HG02588 (cell line): ENCODE measurements at regions not wholly inside any gene's neighbourhood (a gene's known extent, or its start where the extent isn't known, plus 50 kb on each side); places are given as distances from the start of the nearest gene placed in this dataset.
"Not testable (repeated sequence)": the region's sequence is repeated elsewhere in the genome, so short reads cannot be mapped to it uniquely, and the experiment has no call there.

Experiments used
- ATAC-seq: cut with Tn5 transposase; IDR thresholded peaks from one replicate; pipeline ENCODE4 v1.9.1; 2021; ENCODE audit warnings: mild to moderate bottlenecking, moderate library complexity; ENCODE audit not compliant: unreplicated experiment

GRCh38 chr11:98061858-98062257 is 958.9 kb upstream of the CNTN5 start:
- ATAC-seq: no peak

DNA sequence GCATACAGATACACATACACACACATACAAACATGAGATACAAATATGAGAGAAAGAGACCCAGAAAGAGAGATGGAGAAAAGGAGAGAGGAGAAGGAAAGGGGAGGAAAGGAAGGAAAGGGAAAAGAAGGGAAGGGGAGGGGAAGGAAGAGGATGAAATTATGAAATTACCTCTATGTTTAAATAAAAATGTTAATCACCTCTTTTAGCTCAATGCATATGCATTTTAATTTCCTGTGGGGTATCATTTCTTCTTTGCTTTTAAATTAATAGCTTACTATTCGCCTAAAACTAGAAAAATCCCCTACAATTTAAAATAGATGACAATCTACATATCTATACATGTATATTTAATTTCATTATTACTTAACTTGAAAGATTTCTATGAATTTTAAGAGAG is 958.0 kb upstream of the CNTN5 start:
- ATAC-seq: no peak

DNA sequence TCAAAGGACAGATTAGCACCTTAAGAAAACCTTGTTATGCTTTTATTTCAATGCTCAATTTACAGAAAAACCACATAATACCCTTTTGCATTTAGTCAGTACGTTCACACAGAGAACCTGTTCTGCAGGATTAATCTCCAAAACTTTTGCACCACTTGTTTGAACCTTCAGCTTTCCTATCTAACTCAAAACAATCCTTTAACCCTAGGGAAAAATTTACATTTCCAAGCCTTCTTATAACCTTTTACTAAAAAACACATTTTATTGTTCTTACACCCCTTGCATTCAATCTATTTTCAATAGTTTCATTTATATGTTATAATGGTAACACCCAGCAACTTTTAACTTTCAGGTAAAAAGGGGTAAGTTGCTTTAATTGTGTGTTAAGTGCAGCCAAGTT is 952.5 kb upstream of the CNTN5 start:
- no peak for ATAC-seq

- not testable (repeated sequence) for ATAC-seq
Observed at GRCh38 chr11:98069147-98069546, 951.6 kb upstream of the CNTN5 start.

DNA sequence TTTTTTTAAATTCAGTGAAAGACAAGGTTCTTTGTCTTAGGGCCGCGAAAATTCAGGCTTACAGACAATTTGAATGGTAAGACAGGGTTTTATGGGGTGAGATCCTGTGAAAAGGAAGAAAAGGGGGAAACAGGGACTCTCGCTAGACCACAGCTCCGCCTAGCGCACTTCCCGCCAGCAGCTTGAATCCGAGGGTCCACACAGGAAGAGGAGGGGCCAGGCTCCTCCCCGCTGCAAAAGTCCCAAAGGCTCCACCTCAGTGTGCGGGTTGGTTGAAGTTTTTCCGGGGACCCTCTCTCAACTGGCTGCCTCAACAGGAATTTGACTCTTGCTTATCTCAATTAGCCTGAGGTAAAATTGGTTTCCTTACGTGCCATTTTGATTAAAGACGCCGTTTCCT is 950.9 kb upstream of the CNTN5 start:
- ATAC-seq: no peak

DNA sequence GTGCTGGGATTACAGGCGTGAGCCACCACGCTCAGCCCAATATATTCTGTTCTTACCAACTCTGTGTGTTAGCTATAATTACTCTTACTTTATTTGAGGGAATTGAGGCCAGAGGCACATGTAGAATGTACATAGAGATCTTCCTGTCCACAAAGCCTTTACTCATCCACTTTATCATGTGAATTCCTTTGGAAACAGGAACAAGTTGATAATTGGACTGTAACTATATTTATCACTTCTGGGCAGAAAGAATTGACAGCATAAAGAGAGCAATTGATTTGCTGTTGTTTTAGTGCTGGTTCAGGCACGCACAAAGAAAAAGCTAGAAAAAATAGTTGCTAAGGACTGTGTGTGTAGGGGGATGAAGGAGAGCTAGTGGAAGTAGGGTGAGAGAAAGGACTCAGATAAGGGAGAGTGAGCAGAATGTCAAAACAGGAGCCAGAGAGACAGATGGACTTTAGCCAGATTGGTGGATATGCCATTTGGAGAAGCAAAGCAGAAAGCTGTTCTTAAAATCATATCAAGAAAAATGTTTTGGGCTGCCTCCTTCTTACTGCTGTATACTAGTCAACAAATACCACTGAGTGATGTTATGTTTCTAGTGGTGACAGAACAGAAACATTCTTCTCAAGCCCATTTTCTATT is 929.8 kb upstream of the CNTN5 start:
- ATAC-seq: no peak

GRCh38 chr11:98099371-98099770 is 921.4 kb upstream of the CNTN5 start:
- no peak for ATAC-seq

DNA sequence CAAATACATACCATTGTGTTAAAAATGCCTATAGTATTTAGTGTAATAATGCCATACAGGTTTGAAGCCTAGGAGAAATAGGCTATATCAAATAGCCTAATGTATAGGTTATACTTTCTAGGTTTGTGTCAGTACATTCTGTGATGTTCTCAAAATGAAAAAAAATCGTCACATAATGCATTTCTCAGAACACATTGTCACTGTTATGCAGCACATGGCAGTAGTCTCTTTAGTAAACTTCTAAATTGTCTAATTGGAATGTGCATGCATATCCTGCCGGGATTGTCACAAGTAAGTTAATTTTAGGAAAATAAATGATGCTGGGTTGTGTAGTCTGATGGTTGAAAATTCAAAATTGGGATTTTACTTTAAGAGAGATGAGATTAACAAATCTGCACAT is 920.1 kb upstream of the CNTN5 start:
- no peak for ATAC-seq

- no peak for ATAC-seq
Observed at GRCh38 chr11:98101329-98101728, 919.4 kb upstream of the CNTN5 start.

DNA sequence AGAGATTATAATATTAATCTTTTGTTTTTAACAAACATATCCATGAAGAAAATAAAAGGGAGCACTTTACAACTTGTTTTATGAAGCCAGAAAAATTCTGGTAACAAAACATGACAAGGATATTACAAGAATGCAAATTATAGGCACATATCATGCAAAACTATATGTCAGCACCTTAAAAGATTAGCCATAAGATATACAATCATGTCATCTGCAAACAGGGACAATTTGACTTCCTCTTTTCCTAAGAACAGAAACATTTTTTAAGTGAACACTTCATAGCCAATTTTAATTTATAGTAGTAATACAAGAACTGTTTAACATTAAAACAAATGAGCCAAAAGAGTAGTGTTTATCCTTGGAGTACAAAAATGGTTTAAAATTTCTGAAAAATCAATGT is 916.5 kb upstream of the CNTN5 start:
- ATAC-seq: no peak

DNA sequence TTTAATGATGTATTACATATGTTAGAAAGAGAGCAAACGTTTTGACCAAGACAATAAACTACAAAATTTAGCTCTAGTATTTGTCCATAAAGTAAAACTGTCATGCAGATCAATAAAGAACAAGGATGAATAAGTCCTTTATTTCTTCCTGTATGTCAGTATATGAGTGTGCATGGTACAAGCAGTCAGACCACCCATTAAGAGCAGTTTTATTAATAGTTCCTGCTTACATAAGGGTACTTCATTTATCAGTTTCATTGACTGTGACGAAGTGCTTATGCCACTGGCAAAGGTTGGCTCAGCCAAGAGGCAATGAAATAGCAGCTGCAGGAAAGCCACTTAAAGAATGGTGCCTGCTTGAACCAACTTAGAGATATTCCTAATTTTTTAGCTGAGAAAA is 913.0 kb upstream of the CNTN5 start:
- ATAC-seq: no peak

DNA sequence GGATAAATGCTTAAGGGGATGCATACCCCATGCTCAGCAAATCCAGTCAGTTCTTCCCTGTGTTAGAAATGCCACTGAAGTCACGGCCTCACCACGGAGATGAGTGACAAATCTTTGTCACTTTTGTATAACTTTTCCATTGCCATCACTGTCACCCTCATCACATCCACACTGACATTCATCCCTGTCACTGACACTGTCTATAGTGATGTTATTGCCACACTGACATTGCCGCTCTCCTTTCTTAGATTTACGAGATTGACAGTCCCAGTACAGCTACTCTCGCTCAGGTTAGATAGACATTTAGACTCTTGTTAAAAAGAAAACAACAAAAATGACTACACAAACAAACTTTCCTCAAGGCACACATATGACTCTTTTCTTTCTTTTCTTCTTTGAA is 910.7 kb upstream of the CNTN5 start:
- no peak for ATAC-seq

DNA sequence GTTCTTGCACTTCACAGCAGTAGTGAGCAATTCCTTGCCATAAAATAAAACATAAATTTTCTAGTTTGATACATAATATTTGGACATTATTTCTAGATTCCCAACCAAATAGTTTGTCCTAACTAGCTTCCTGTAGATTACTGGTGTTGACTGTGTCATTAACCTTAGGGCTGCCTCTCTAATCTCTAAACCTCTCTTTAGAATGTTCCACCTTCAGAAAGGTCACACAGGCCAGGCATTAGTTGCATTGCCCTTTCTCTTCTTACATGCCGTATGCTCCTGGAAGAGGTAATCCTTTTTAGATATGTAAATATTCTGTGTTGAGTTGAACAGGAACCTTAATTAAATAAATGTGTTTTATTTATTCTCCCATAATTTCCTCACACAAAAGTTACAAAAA is 904.9 kb upstream of the CNTN5 start:
- no peak for ATAC-seq

- no peak for ATAC-seq
Observed at GRCh38 chr11:98130117-98130625, 890.6 kb upstream of the CNTN5 start.

GRCh38 chr11:98136357-98136756 is 884.4 kb upstream of the CNTN5 start:
- no peak for ATAC-seq

GRCh38 chr11:98137437-98137836 is 883.3 kb upstream of the CNTN5 start:
- no peak for ATAC-seq

GRCh38 chr11:98143661-98144060 is 877.1 kb upstream of the CNTN5 start:
- ATAC-seq: no peak

GRCh38 chr11:98153752-98154151 is 867.0 kb upstream of the CNTN5 start:
- ATAC-seq: no peak

- ATAC-seq: no peak
Observed at GRCh38 chr11:98155696-98156095, 865.1 kb upstream of the CNTN5 start.

DNA sequence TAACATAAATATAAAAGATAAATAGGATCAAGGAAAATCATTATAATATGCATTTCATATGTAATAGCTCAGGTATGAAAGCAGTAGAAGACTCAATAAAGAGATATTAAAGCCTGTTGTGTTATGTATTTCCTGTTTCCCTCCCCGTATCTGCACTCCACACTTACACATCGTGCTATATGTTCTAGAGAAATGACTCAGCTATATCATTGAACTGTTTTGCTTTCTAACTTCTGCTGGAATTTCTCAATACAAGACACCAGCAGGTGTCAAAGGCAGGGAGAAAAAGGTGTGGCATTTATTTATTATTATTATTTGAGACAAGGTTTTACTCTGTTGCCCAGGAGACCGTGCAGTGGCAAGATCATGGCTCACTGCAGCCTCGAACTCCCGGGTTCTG is 842.8 kb upstream of the CNTN5 start:
- no peak for ATAC-seq

GRCh38 chr11:98180511-98180910 is 840.2 kb upstream of the CNTN5 start:
- no peak for ATAC-seq

- ATAC-seq: no peak
Observed at GRCh38 chr11:98180921-98181320, 839.8 kb upstream of the CNTN5 start.

DNA sequence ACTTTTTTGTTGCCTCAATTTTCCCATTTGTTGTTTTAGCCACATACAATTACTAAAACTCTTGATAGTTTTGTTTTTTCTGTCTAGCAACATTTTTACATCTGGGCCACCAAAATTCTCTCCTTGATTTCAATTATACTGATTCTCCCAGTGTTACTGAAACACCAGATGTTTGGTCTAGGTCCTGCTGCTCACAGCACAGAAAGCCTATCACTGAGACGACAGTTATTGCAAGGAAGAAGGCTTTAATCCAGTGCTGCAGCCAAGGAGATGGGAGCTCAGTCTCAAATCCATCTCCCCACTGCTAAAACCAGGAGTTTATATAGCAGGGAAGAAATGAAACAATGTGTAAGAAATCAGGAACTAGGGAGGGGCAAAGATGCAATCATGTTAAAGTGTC is 837.7 kb upstream of the CNTN5 start:
- no peak for ATAC-seq
